Kidney (tissue), 13 donors: ENCODE measurements at regions not wholly inside any gene's neighbourhood (a gene's known extent, or its start where the extent isn't known, plus 50 kb on each side); places are given as distances from the start of the nearest gene placed in this dataset.

Experiments
- DNase-seq, 5 donors: peaks; one replicate each; pipeline ENCODE4 v3.0.0-alpha.2; 2013 to 2020
- FAIRE-seq: peaks from 2 replicates; lab custom pipeline; 2012; peaks lifted over from hg19 to GRCh38; lab: Jason Lieb, UNC
- H3K27ac ChIP-seq, 2 donors: one replicate each; pipeline ENCODE4 v1.7.0; 2013; ENCODE audit warnings: low read depth in 2 of 2, low read length in 2 of 2, inconsistent platforms in 1 of 2
- H3K27me3 ChIP-seq: one replicate; pipeline ENCODE4 v1.7.1; 2013; ENCODE audit warnings: low read length, inconsistent platforms; ENCODE audit not compliant: control insufficient read depth, insufficient read depth
- H3K36me3 ChIP-seq, 3 donors: one replicate each; pipeline versions ENCODE4 v1.7.0 to v1.7.1; 2013; ENCODE audit warnings: low read length in 3 of 3, control low read depth in 1 of 3, inconsistent platforms in 1 of 3; ENCODE audit not compliant: insufficient read depth in 3 of 3, control insufficient read depth in 2 of 3
- H3K4me1 ChIP-seq, 3 donors: one replicate each; pipeline versions ENCODE4 v1.7.0 to v1.7.1; 2013; ENCODE audit warnings: low read length in 3 of 3, inconsistent platforms in 1 of 3, low read depth in 1 of 3; ENCODE audit not compliant: control insufficient read depth in 2 of 3, insufficient read depth in 2 of 3
- H3K4me3 ChIP-seq, 3 donors: one replicate each; pipeline versions ENCODE4 v1.7.0 to v1.8.1; 2013; ENCODE audit warnings: low read length in 3 of 3, control low read depth in 1 of 3, inconsistent platforms in 1 of 3
- H3K9ac ChIP-seq, 3 donors: one replicate each; pipeline versions ENCODE4 v1.7.0 to v1.7.1; 2013; ENCODE audit warnings: low read length in 3 of 3, control low read depth in 1 of 3, inconsistent platforms in 1 of 3
- H3K9me3 ChIP-seq, 3 donors: one replicate each; pipeline versions ENCODE4 v1.7.0 to v1.7.1; 2013; ENCODE audit warnings: low read length in 3 of 3, control low read depth in 1 of 3, inconsistent platforms in 1 of 3; ENCODE audit not compliant: control insufficient read depth in 2 of 3, insufficient read depth in 1 of 3
- CTCF ChIP-seq: IDR thresholded peaks from 3 replicates; pipeline ENCODE4 v1.5.1; 2012; ENCODE audit warnings: mild to moderate bottlenecking, moderate library complexity, borderline replicate concordance; ENCODE audit not compliant: insufficient read depth; ENCODE audit errors: extremely low read depth
- intact Hi-C: fragments of 100-400 bp; cut with DNase I; formaldehyde crosslinking; loops from one replicate; pipeline ENCODE4 v1.11.1; 2022
- donor health status: control.
- donor health status: control.
- donor health status: control.
- donor health status: control.
- donor health status: control.
- donor health status: DM: yes; HTN: yes; CAD: no.
- donor health status: Normal renal cell carcinoma (clear cell type).

GRCh38 chr5:98248949-98249348 lies 524.5 kb upstream of the RGMB start:
- no peak overlapping the region for H3K4me3 ChIP-seq
- H3K27me3 ChIP-seq = no peaks in the 10 kb centered on the region
- no peaks in the 10 kb centered on the region for H3K36me3 ChIP-seq
- no peak overlapping the region for H3K27ac ChIP-seq
- DNase-seq = no peak
- TF ChIP-seq CTCF = no peak
- no peaks in the 10 kb centered on the region for H3K4me1 ChIP-seq
- FAIRE-seq = no peak
- intact Hi-C loops = no loop called here
- H3K9me3 ChIP-seq = no peaks in the 10 kb centered on the region
- no peak overlapping the region for H3K9ac ChIP-seq

- peaks cover 0 to 3% (median 0%) of the 10 kb centered on the region in 3 donors for H3K9me3 ChIP-seq
- H3K27me3 ChIP-seq = no peaks in the 10 kb centered on the region
- H3K27ac ChIP-seq = no peak overlapping the region
- DNase-seq = no peak
- no peak for FAIRE-seq
- H3K9ac ChIP-seq = no peak overlapping the region
- TF ChIP-seq CTCF = no peak
- no peak overlapping the region for H3K4me3 ChIP-seq
- H3K36me3 ChIP-seq = no peaks in the 10 kb centered on the region
- no peaks in the 10 kb centered on the region for H3K4me1 ChIP-seq
- intact Hi-C loops = no loop called here
These were observed 514.5 kb upstream of the RGMB start for GRCh38 chr5:98258939-98259338.

GRCh38 chr5:98259595-98259994 lies 513.9 kb upstream of the RGMB start:
- Histone ChIP-seq H3K9ac (no peak overlapping the region), H3K4me3 (no peak overlapping the region), H3K9me3 (peaks cover 0 to 3% (median 0%) of the 10 kb centered on the region in 3 donors), H3K4me1 (no peaks in the 10 kb centered on the region), H3K27ac (no peak overlapping the region), H3K27me3 (no peaks in the 10 kb centered on the region), H3K36me3 (no peaks in the 10 kb centered on the region)
- FAIRE-seq (no peak), DNase-seq (no peak)
- intact Hi-C loops = no loop called here
- no peak for TF ChIP-seq CTCF

GRCh38 chr5:98263084-98263483 lies 510.4 kb upstream of the RGMB start:
- no peak for DNase-seq
- H3K36me3 ChIP-seq = no peaks in the 10 kb centered on the region
- no peak overlapping the region for H3K27ac ChIP-seq
- TF ChIP-seq CTCF = no peak
- H3K9me3 ChIP-seq = peaks cover 0 to 3% (median 0%) of the 10 kb centered on the region in 3 donors
- FAIRE-seq = no peak
- no peak overlapping the region for H3K9ac ChIP-seq
- no peaks in the 10 kb centered on the region for H3K27me3 ChIP-seq
- H3K4me1 ChIP-seq = no peaks in the 10 kb centered on the region
- intact Hi-C loops = no loop called here
- H3K4me3 ChIP-seq = no peak overlapping the region
